Inflammatory macrophage (primary cell): ENCODE measurements at regions not wholly inside any gene's neighbourhood (a gene's known extent, or its start where the extent isn't known, plus 50 kb on each side); places are given as distances from the start of the nearest gene placed in this dataset.
"Not testable (repeated sequence)": the region's sequence is repeated elsewhere in the genome, so short reads cannot be mapped to it uniquely, and the experiment has no call there.

ENCODE experiments used
- DNase-seq, 2 donors: peaks; one replicate each; pipeline ENCODE4 v3.0.0-alpha.2; 2020 to 2022

- DNase-seq: not testable (repeated sequence)
Observed at GRCh38 chr3:125918024-125918423, 51.0 kb upstream of the ROPN1B start.

GRCh38 chr3:125918451-125918850 is 50.5 kb upstream of the ROPN1B start:
- DNase-seq: not testable (repeated sequence)

GRCh38 chr3:125918866-125919265 is 50.1 kb upstream of the ROPN1B start:
- DNase-seq: not testable (repeated sequence)
